ENCODE measurements at regions not wholly inside any gene's neighbourhood (a gene's known extent, or its start where the extent isn't known, plus 50 kb on each side); places are given as distances from the start of the nearest gene placed in this dataset.

GRCh38 chr1:219350172-219350931 lies 176.7 kb downstream of the LYPLAL1 start:
- TF ChIP-seq CTCF (IDR thresholded peaks at IDR 0.05) (no peak), POLR2A (IDR thresholded peaks at IDR 0.05) (no peak)
